Progenitor cell of endocrine pancreas (in vitro differentiated cells): ENCODE measurements at regions not wholly inside any gene's neighbourhood (a gene's known extent, or its start where the extent isn't known, plus 50 kb on each side); places are given as distances from the start of the nearest gene placed in this dataset.
A peak's percentile ranks its signal among the peaks of the same experiment; 100 is the strongest.

Experiments used
- DNase-seq: peaks from one replicate; pipeline ENCODE4 v3.0.0; 2021; ENCODE audit warnings: low spot score; ENCODE audit not compliant: unreplicated experiment
- H3K27ac Mint-ChIP-seq: 2 replicates; pipeline ENCODE4 v1.8.0; 2021; ENCODE audit warnings: mild to moderate bottlenecking, moderate library complexity, mixed read lengths
- H3K27me3 Mint-ChIP-seq: 2 replicates; pipeline ENCODE4 v1.8.0; 2021; ENCODE audit warnings: mixed read lengths
- H3K36me3 Mint-ChIP-seq: 2 replicates; pipeline ENCODE4 v1.8.0; 2022; ENCODE audit warnings: mixed read lengths; ENCODE audit not compliant: insufficient read depth
- H3K4me1 Mint-ChIP-seq: 2 replicates; pipeline ENCODE4 v1.8.0; 2021; ENCODE audit warnings: low read depth, mixed read lengths
- H3K4me3 Mint-ChIP-seq: 2 replicates; pipeline ENCODE4 v1.8.0; 2021; ENCODE audit warnings: low read depth, mild to moderate bottlenecking, moderate library complexity, mixed read lengths
- H3K9me3 Mint-ChIP-seq: 2 replicates; pipeline ENCODE4 v1.8.0; 2021; ENCODE audit warnings: low read depth, mixed read lengths
- TF ChIP-seq, protein P1 (sequence below): fragments of 200-600 bp; sonication (generic); IDR thresholded peaks from one replicate; pipeline ENCODE4 v1.5.0; 2021; ENCODE audit warnings: antibody characterized with exemption, mild to moderate bottlenecking; ENCODE audit not compliant: unreplicated experiment

DNA sequence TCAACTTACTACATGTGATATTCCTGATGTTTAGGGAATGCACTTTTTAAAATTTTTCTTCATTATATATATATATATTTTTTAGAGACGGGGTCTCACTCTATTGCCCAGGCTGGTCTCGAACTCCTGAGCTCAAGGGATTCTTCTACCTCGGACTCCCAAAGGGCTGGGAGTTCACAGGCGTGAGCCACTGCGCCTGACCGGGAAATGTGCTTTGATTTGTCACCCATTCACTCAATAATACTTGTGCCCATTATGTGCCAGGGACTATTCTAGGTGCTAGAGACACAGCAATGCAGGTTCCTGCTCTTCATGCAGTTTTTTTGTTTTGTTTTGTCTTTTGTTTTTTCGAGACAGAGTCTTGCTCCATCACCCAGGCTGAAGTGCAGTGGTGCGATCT, 56.1 kb upstream of the INCENP start:
- H3K27ac Mint-ChIP-seq = no peak overlapping the region
- no peak for DNase-seq
- H3K4me3 Mint-ChIP-seq = no peak overlapping the region
- no peaks in the 10 kb centered on the region for H3K4me1 Mint-ChIP-seq
- TF ChIP-seq, protein P1, sequence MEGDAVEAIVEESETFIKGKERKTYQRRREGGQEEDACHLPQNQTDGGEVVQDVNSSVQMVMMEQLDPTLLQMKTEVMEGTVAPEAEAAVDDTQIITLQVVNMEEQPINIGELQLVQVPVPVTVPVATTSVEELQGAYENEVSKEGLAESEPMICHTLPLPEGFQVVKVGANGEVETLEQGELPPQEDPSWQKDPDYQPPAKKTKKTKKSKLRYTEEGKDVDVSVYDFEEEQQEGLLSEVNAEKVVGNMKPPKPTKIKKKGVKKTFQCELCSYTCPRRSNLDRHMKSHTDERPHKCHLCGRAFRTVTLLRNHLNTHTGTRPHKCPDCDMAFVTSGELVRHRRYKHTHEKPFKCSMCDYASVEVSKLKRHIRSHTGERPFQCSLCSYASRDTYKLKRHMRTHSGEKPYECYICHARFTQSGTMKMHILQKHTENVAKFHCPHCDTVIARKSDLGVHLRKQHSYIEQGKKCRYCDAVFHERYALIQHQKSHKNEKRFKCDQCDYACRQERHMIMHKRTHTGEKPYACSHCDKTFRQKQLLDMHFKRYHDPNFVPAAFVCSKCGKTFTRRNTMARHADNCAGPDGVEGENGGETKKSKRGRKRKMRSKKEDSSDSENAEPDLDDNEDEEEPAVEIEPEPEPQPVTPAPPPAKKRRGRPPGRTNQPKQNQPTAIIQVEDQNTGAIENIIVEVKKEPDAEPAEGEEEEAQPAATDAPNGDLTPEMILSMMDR = no peak
- H3K27me3 Mint-ChIP-seq = peaks cover 8% of the 10 kb centered on the region
- no peaks in the 10 kb centered on the region for H3K9me3 Mint-ChIP-seq
- H3K36me3 Mint-ChIP-seq = no peaks in the 10 kb centered on the region

DNA sequence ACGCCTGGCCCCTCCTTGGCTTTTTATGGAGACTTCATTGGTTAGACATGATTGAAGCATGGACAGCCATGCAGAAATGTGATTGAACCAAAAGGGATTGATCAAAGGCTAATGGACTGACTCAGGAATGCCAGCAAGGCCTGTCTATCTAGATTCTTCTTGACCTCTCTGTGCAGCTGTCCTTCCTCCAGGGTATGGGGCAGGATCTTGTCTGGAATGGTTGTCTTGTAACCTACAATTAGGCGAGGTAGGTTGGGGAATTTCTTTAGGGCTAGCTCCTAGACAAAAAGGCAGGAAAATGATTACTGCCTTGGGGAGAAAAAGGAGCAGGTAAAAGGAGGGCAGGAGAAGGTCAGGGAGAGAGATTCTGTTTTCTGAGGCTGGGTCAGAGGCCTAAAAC, 59.6 kb upstream of the INCENP start:
- Mint-ChIP-seq H3K9me3 (no peaks in the 10 kb centered on the region), H3K4me1 (no peaks in the 10 kb centered on the region), H3K4me3 (no peak overlapping the region), H3K27ac (no peak overlapping the region), H3K27me3 (peaks cover 4% of the 10 kb centered on the region), H3K36me3 (no peaks in the 10 kb centered on the region)
- DNase-seq = no peak
- TF ChIP-seq, protein P1 = no peak

DNA sequence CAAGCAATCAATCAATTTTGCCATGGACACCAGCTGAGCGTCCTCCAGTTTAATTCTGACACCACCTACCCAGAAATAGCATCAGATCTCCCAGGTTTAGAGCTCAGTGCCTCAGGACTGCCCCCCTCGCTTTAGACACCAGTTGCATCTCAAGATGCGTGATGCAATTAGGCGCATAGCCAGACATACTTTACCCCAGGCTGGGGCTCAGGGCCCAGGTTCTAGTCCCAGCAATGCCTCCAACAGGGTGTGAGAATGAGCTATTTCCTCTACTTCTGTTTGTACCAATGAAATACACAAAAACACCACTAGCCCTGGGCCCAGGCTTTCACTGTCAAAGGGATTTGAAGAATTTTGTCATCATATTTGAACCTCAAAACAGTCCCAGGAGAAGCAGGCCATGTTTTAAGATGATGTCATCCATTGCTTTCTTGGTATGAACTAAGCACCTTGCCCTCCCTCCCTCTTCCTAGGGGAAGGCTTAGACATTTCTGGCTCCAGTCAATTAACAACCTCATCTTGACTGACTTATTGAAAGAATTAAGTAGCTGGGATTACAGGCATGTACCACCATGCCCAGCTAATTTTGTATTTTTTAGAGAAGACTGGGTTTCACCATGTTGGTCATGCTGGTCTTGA, 61.5 kb upstream of the INCENP start:
- DNase-seq = no peak
- H3K9me3 Mint-ChIP-seq = no peaks in the 10 kb centered on the region
- TF ChIP-seq, protein P1 = no peak
- no peaks in the 10 kb centered on the region for H3K36me3 Mint-ChIP-seq
- no peak overlapping the region for H3K4me3 Mint-ChIP-seq
- H3K4me1 Mint-ChIP-seq = no peaks in the 10 kb centered on the region
- H3K27me3 Mint-ChIP-seq = no peaks in the 10 kb centered on the region
- peak overlapping the region; percentile 16 for H3K27ac Mint-ChIP-seq

DNA sequence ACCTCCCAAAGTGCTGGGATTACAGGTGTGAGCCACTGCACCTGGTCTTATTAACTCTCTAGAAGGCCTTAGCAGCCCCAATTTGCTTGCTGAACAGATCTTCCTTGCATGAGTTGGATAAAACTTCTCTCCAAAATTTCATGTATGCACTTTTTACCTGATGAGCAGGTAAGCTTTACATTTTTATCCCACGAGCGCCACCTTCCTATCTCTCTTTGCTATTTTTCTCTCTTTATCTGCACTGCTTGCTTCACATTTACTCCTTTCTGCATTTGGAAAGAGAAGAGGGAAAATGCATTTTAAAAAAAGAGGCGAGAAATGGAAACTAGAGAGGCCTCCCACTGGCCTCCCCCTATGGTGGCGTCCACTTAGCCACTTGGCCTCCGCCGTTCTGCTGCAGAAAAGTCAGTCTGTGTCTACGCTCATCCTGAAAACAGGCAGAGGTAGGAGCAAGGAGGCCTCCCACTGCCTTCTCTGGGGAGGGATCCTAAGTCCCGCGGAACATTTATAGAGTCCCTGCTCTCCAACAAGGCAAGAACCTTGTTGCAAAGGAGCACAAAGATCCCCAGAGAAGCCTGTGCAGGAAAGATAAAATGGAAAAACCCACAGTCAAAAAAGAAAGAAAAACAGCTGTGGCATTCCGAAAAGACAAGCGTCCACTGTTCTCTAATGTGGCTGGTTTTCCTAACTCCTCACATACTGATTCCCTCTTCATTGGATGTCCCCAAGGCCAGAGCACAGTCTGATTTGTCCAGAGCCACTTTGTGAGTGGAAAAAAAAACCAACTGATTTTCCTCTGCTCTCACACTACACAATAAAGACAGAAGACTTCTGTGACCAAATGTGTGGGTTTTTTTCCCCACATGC, 62.2 kb upstream of the INCENP start:
- no peaks in the 10 kb centered on the region for H3K4me1 Mint-ChIP-seq
- TF ChIP-seq, protein P1 = peak; percentile 45
- no peaks in the 10 kb centered on the region for H3K27me3 Mint-ChIP-seq
- DNase-seq = no peak
- no peaks in the 10 kb centered on the region for H3K9me3 Mint-ChIP-seq
- H3K4me3 Mint-ChIP-seq = no peak overlapping the region
- peak overlapping the region; percentile 16 for H3K27ac Mint-ChIP-seq
- no peaks in the 10 kb centered on the region for H3K36me3 Mint-ChIP-seq

DNA sequence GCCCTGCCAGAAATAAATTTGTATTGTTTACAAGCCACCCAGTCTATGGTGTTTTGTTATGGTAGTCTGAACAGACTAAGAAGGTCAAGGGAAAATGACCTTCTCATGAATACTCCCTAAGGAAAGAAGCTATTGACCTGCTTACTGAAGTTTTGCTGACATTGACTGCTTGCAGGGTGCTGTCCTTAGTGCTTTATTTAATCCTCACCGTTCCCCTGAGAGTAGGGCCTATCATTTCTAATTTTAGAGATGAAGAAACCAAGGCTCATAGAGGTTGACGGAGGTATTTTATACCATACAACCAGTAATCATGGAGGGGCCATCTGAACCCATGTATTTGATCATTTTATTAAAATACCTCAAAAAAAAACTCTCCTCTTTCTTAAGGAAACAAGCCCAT, 66.7 kb upstream of the INCENP start:
- Mint-ChIP-seq H3K4me1 (peaks cover 5% of the 10 kb centered on the region), H3K36me3 (no peaks in the 10 kb centered on the region), H3K27ac (no peak overlapping the region), H3K9me3 (no peaks in the 10 kb centered on the region), H3K4me3 (no peak overlapping the region), H3K27me3 (no peaks in the 10 kb centered on the region)
- TF ChIP-seq, protein P1 = no peak
- no peak for DNase-seq
